NCI-H146 treated with DMSO at 0.1 percent for 48 hours (cell line): ENCODE measurements at regions not wholly inside any gene's neighbourhood (a gene's known extent, or its start where the extent isn't known, plus 50 kb on each side); places are given as distances from the start of the nearest gene placed in this dataset.

Experiments
- DNase-seq: peaks from one replicate; lab custom pipeline; 2025; ENCODE audit not compliant: unreplicated experiment; lab: John Stamatoyannopoulos, UW

DNA sequence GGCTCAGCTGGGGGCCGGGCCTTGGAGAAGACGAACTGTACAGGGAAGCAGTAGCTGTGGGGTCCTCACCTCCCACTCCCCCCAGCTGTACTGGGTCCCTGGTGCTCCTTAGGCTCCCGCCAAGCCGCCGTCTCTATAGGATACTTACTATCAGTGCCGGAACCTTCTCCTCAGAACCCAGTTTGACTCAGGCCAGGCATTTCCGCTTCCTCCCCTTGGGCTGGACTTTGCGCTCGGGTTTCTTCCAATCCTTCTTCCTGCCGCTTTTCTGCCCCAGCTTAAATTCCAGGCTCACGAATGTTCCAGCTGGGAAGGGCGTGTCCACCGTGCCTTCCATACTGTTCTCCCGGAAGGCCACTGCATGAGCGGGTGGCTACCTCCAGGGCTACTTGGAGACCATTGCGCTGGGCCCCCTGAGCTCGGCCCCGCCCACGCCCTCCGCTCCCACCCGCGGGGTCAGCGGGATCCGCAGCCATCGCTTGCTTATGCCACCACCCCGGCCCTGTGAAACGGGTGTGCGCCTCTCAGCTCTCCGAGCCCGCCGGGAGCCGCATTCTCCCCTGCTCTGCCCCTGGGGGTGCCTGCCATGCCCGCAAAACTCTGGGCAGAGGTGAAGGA lies 1795.9 kb downstream of the TP53TG3F start:
- no peak for DNase-seq

DNA sequence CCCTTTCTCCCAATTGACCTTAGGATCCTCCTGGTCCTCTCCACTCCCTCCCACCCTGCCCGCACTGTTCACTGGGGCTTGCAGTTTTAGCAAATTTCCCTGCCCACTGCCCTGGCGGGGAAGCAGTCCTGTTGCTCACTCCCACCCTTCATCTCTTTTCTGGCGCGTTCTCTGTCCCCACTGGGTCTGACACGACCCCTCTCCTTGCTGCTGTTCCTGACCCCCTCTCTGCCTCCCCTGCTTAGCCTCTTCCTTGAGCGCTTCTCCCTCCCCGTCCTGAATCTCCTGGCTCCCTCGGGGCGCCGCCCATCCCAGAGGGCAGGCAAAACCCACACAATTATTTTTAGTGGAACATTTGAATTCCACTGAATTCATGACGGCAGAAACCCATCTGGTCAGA lies 1796.4 kb downstream of the TP53TG3F start:
- DNase-seq = no peak

DNA sequence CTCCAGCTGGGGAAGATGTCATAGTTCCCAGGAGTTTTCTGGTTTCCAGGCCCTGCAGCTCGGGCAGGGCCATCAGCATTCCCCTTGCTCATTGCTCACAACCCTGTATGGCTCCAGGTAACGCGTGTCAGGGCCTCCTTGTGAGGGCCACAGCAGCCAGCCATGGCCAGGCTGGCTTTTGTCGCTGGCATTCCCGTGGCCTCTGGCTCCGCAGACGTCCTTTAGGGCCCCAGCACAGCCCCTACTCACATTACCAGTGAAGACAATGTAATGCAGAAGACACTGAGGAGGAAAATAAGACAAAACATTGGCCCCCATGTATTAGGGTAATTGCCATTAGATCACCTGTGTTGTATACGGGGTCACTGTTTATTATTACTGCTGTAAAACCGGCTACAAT lies 1799.0 kb downstream of the TP53TG3F start:
- no peak for DNase-seq

DNA sequence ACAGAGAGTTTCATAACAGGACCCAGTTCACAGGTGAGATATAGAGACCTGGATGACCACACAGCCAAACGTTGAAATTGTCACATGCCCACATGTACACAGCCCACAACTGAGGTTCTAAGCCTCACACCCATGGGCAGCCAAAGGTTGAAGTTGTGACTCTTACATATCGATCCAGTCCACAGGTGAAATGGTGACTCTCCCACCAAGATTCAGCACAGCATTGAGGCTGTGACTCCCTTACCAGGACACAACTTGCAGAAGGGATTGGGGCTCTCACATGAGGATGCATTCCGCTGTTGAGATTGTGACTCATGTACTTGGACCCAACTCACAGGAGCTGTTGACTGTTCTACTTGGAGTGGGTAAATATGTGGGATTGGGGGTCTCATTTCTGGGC lies 1836.4 kb downstream of the TP53TG3F start:
- DNase-seq = no peak

DNA sequence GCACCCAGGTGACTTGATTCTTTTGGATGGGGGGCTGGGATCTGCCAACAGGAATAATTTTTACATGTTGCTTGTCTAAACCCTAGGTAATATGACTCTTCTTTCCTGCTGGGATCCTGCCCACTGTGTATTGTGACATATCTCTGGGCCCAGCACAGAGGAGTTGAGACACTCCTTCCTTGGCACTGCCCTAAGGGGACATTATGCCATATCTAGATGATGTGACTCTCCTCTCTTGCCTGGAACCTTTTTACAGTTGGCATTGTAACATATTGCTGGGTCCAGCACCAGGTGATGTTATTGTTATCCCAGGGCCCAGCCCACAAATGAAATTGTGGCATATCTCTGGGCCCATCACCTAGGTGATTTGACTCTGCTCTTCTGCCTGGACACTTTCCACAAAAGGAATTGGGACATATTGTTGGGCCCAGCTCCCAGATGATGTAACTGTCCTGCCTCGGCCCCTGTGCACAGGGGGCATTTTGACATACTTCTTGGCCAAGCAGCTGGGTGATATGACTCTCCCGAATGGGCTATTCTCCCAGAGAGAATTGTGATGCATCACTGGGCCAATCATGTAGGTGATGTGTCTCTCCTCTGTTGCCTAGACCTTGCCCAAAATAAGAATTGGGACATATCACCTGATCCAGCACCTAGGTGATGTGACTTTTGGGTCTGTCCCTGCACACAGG lies 1837.7 kb downstream of the TP53TG3F start:
- no peak for DNase-seq

DNA sequence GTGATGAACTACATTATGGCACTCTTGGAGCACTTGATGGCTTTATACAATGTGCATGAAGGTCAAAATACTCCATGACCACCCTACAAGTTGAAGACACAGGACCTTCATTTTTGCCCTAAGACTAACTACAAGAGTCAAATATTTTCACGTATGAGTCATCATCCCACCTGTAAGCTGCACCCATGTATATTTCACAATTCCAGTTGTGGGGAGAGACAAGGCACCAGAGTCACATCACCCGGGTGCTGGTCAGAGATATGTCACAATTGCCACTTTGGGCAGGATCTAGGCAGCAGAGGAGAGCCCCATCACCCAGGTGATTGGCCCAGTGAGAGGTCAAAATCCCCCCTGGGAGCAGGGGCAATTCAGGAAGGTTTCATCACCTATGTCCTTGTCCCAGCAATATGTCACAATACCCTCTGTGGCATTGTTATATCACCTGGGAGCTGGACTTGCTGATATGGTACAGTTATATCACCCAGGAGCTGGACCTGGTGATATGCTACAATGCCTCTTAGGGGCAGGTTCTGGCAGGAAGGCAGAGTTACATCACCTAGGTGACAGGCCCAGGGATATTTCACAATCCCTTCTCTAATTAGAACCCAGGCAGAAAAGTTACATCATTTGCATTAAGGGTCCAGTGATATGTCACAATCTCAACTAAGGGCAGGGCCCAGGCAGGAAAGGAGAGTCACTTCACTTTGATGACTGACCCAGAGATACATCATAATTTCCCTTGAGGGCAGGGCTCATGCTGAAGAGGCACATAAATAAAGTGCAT lies 1839.2 kb downstream of the TP53TG3F start:
- no peak for DNase-seq

DNA sequence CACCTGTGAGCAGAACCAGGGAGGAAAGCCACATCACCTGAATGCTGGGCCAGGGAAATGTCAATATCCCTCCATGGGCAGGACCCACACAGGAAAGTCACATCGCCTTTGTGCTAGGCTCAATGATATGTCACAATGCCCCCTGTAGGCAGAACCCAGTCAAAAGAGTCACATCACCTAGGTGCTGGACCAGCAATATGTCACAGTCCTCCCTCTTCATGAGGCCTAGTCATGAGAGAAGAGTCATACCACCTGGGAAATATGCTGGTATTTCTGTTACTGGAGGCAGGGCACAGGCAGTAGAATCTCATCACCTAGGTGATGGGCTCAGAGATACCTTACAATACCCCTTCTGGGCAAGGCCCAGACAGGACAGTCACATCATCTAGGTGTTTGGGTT lies 1843.4 kb downstream of the TP53TG3F start:
- no peak for DNase-seq

DNA sequence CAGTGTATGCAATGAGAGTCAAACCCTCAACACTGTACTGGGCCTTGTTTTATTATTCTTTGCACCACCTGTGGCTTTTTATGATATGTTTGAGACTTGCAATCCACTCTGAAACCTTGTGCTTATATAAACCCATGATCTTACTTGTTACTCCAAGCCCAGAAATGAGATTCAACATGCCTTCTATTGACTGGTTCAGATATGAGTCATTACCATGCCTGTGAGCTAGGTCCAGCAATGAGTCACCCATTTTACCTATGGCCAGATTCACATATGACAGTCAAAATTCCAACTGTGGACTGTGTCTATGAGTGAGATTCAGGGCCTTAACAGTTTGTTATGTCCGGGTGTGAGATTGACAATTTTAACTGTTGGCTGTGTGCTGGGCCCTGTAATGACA lies 1846.1 kb downstream of the TP53TG3F start:
- no peak for DNase-seq

DNA sequence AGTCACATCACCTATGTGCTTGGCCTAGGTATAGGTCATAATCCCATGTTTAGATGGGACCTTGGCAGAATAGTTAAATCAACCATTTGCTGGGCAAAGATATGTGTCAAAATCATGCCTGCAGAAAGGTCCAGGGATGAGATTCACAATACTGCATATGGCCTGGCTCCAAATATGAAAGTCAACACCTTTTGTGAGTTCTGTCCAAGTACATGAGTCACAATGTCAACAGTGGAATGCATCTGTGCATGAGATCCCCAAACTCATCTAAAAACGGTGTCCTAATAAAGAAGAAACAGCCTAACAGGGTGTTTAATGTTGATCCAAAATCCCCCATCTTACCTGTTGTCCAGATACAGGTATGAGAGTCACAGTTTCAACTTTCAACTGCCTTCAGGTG lies 1847.5 kb downstream of the TP53TG3F start:
- no peak for DNase-seq

DNA sequence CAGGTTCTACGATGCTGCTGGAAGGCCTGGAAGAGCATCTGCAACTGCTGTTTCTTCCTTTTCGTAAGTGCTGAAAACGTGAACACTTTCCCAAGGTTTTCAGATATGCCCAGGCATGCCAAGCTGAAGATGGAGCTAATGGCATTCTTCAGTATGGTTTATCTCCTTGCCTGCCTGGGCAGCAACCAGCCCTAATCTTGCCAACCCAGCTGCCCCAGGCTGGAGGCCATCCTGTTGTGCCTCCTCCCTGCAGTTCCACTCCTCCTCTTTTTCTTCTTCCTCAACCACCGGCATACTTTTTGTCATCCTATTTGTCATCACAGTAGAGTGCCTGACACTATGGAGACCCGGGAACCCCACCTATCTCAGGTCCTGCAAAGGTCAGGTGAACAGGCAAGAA lies 1849.3 kb downstream of the TP53TG3F start:
- DNase-seq = no peak

DNA sequence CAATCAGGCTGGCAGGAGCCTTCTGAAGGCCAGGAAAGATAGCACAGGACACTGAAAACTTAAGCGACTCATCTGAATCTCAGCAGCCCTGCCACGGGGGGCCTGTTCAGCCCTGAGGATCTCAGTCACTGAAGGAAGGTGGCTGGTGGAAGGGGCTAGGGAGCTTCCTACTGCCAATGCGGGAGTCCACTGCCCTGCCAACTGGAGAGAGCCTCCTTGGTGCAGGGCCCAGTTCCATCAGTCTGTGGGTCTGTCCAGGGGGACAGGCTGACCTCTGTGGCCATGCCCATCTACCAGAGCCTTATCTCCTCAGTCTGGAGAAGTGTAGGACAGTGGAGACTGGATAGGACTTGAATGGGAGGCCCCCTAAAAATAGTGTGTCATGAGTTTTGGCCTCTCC lies 1851.6 kb downstream of the TP53TG3F start:
- DNase-seq = no peak

DNA sequence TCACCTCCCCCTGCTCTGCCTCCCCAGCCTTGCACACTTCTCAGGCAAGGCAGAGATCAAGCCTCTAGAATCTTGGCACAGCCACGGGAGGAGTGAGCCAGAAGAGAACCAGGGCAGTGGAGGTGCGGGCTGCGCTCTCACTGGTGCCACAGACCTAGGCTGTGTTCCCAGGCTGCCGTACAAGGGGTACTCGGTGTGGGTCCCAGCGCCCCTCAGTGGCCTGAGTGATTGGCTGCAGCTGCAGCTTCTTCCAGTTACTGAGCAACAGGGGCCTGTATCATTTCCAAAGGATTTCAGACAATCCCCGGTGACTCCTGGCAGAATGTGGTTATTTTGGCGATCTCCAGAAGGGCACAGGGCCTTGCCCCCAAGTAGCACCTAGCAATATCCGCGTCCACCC lies 1852.1 kb downstream of the TP53TG3F start:
- no peak for DNase-seq

DNA sequence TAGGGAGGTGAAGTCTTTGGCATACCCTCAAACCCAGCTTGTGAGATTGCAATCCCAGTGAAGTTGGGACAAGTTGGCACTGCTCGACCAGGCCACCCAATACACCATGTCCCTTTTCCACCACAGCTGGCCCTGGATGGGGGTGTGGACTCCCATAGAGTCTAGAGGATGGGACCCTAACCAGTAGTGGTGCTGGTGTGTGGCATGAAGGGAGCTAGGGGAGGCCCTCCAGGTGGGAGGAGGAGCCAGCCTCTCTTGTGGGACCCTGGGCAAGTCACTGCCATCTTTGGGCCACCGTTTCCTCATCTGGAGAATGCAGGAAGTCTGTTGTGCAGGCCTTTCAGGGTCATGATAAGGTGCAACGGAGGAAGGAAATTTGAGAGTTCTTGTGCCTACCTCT lies 1854.9 kb downstream of the TP53TG3F start:
- no peak for DNase-seq

DNA sequence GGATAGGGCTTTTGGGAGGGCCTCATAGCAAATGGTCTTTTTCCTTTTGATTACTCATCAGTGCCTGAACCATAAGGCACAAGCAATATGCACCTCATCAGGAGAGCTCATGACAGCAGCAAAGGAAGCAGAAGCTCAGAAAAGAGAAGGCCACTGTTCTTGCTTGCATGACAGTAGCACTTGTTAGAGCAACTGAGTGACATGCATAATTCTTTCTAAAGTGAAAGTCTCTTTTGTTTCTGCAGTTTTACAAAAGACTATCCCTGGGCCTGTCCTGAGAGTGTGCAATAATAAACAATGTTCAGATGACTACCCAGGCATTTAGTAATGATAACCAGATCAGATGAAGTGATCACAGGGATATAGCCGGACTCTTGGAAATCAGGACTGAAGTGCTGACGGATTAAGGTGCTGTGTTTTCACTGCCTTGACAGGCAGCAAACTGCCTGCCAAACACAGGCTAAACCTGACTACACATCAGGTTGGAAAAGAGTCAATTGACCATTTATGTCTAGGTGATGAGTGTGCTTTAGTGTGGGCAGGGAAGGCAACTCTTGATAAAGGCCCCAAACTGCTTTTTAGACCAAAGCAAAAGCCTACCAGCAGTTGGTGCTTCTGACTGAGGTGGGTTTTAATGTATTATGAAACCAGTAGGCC lies 1860.3 kb downstream of the TP53TG3F start:
- no peak for DNase-seq

DNA sequence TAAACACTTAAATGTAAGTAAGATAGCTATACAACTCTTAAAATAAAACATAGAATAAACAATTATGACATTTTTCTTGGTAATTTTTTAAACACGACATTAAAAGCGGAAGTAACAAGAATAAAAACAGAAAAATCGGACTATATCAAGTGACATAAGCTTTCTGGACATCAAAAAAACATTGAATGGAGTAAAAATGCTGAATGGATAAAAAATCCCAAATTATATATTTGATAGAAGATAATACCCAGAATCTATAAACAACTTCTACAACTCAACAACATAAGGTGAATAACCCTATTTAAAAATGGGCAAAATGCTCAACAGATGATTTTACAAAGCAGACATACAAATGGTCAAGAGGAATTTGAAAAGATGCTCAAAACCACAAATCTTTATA lies 1866.5 kb downstream of the TP53TG3F start:
- no peak for DNase-seq

DNA sequence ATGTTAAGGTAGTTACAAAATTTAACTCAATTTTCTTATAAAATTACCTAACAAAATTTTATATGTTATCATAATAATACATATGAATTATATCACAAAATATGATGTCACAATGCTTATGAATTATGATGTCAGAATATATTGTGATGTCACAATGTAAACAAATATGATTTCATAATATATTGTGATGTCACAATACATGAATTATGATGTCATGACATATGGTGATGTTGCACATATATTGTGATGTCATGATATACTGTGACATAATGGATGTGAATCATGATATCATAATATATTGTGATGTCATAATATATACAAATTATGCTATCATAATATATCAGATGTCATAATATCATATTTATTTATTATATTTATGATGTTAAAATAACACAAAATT lies 1879.9 kb downstream of the TP53TG3F start:
- no peak for DNase-seq

DNA sequence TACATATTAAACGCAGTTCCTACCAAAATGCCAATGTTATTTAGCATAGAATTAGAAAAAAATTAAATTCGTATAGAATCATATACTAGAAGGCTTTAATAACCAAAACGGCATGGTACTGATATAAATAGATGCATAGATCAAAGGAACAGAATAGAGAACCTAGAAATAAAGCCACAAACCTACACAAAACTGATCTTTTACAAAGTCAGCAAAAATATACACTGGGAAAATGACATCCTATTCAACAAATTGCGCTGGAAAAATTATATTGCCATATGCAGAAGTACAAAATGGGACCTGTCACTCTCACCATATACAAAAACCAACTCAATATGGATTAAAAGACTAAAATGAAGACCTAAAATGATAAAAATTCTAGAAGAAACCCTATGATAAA lies 1882.6 kb downstream of the TP53TG3F start:
- no peak for DNase-seq

DNA sequence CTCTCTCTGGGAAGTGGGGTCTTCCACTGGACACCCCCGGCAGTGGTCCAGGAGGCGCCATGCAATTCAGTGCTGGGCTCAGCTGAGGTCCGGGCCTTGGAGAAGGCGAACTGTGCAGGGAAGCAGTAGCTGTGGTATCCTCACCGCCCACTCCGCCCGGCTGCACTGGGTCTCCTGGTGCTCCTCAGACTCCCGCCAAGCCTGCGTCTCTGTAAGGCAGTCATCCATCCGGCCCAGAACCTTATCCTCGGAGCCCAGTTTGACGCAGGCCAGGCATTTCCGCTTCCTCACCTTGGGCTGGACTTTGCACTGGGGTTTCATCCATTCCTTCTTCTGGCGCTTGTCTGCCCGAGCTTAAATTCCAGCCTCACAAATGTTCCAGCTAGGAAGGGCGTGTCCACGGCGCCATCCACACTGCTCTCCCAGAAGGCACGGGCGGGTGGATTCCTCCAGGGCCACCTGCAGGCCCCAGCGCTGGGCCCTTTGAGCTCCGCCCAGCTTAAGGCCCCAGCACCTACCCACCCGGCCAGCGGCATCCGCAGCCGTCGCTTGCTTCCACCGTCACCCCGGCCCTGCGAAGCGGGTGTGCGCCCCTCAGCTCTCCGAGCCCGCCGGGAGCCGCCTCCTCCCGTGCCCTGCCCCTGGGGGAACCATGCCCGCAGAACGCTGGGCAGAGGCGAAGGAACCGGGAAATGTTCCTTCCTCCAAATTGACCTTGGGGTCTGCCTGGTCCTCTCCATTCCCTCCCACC lies 1884.8 kb downstream of the TP53TG3F start:
- DNase-seq = no peak

DNA sequence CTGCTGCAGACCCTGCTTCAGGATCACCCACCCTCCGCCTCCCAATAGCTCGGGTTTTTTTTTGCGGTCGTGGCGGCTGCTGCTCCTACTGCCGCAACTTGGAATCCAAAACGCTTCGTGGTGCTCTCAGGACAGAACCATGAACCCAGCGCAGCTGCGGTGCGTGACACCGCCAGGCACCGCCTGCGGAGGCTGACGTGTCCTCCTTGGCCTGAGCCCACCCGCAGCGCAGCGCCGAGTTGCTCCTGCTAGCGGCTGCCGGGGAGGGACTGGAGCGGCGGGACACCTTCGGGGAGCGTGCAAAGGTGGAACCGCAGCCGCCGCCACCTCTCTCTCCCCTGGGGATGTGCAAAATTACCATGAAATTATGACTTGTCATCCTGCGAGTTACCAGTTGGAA lies 1893.0 kb downstream of the TP53TG3F start:
- no peak for DNase-seq

DNA sequence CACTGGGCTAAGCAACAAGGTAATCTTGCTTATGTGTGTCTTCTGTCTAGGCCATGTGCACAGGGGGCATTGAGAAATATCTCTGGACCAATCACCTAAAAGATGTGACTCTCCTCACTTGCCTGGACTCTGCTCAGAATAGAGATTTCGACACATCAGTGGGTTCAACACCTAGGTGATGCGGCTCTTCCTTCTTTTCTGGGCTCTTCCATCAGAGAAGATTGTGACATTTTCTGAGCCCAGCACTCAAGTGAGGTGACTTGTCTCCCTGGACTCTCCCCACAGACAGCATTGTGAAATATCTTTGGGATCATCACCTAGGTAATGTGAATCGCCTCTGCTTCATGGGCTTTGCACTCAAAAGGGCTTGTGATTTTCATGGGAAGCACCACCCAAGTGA lies 1904.1 kb downstream of the TP53TG3F start:
- no peak for DNase-seq

DNA sequence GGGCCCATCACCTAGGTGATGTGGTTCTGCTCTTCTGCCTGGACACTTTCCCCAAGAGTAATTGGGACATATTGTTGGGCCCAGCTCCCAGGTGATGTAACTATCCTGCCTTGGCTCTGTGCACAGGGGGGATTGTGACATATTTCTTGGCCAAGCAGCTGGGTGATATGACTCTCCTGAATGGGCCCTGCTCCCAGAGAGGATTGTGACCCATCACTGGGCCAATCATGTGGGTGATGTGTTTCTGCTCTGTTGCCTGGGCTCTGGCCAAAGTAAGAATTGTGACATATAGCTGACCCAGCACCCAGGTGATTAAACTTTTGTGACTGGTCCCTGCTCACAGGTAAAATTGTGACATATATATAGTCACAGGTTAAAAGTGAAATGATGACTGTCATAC lies 1904.9 kb downstream of the TP53TG3F start:
- DNase-seq = no peak
